ENCODE measurements at regions not wholly inside any gene's neighbourhood (a gene's known extent, or its start where the extent isn't known, plus 50 kb on each side); places are given as distances from the start of the nearest gene placed in this dataset.

GRCh38 chr1:55634516-55634915, 419.4 kb upstream of the USP24 start:
- H3K9me3 ChIP-seq (replicated peaks; ENCODE audit: control insufficient read depth, low read depth, low read length), result peaks cover 2% of the 10 kb centered on the region
- no peaks in the 10 kb centered on the region for H3K36me3 ChIP-seq (ENCODE audit: control insufficient read depth, insufficient read depth, low read length)
- H3K27me3 ChIP-seq (ENCODE audit: control insufficient read depth, insufficient read depth, low read length), result no peaks in the 10 kb centered on the region
- WGBS (ENCODE audit: insufficient coverage), result 92% methylated on average over 1 of the region's 1 CpG
- H3K4me3 ChIP-seq (ENCODE audit: low read length), result no peak overlapping the region
- no peak for DNase-seq
- no peak overlapping the region for H3K27ac ChIP-seq (ENCODE audit: low read length)
- no peaks in the 10 kb centered on the region for H3K4me1 ChIP-seq (ENCODE audit: control insufficient read depth, insufficient read depth, low read length)

GRCh38 chr1:55632906-55633305, 417.7 kb upstream of the USP24 start:
- no peaks in the 10 kb centered on the region for H3K27me3 ChIP-seq (ENCODE audit: control insufficient read depth, insufficient read depth, low read length)
- WGBS (ENCODE audit: insufficient coverage), result no CpG with 5 or more reads among the region's 2 CpGs
- DNase-seq, result no peak
- H3K4me1 ChIP-seq (ENCODE audit: control insufficient read depth, insufficient read depth, low read length), result no peaks in the 10 kb centered on the region
- H3K9me3 ChIP-seq (replicated peaks; ENCODE audit: control insufficient read depth, low read depth, low read length), result peaks cover 2% of the 10 kb centered on the region
- H3K36me3 ChIP-seq (ENCODE audit: control insufficient read depth, insufficient read depth, low read length), result no peaks in the 10 kb centered on the region
- no peak overlapping the region for H3K27ac ChIP-seq (ENCODE audit: low read length)
- H3K4me3 ChIP-seq (ENCODE audit: low read length), result no peak overlapping the region

GRCh38 chr1:55632058-55632457, 416.9 kb upstream of the USP24 start:
- Histone ChIP-seq H3K9me3 (replicated peaks; ENCODE audit: control insufficient read depth, low read depth, low read length) (peaks cover 2% of the 10 kb centered on the region), H3K4me3 (ENCODE audit: low read length) (no peak overlapping the region), H3K27ac (ENCODE audit: low read length) (no peak overlapping the region), H3K36me3 (ENCODE audit: control insufficient read depth, insufficient read depth, low read length) (no peaks in the 10 kb centered on the region), H3K4me1 (ENCODE audit: control insufficient read depth, insufficient read depth, low read length) (no peaks in the 10 kb centered on the region), H3K27me3 (ENCODE audit: control insufficient read depth, insufficient read depth, low read length) (no peaks in the 10 kb centered on the region)
- no CpG with 5 or more reads among the region's 3 CpGs for WGBS (ENCODE audit: insufficient coverage)
- no peak for DNase-seq

- WGBS (ENCODE audit: insufficient coverage), result no CpG with 5 or more reads among the region's 2 CpGs
- no peak for DNase-seq
- Histone ChIP-seq H3K36me3 (ENCODE audit: control insufficient read depth, insufficient read depth, low read length) (no peaks in the 10 kb centered on the region), H3K4me1 (ENCODE audit: control insufficient read depth, insufficient read depth, low read length) (no peaks in the 10 kb centered on the region), H3K4me3 (ENCODE audit: low read length) (no peak overlapping the region), H3K9me3 (replicated peaks; ENCODE audit: control insufficient read depth, low read depth, low read length) (peaks cover 2% of the 10 kb centered on the region), H3K27ac (ENCODE audit: low read length) (no peak overlapping the region), H3K27me3 (ENCODE audit: control insufficient read depth, insufficient read depth, low read length) (no peaks in the 10 kb centered on the region)
These were observed 416.3 kb upstream of the USP24 start for GRCh38 chr1:55631509-55631908.

GRCh38 chr1:55626326-55626725, 411.2 kb upstream of the USP24 start:
- Histone ChIP-seq H3K36me3 (ENCODE audit: control insufficient read depth, insufficient read depth, low read length) (no peaks in the 10 kb centered on the region), H3K27me3 (ENCODE audit: control insufficient read depth, insufficient read depth, low read length) (no peaks in the 10 kb centered on the region), H3K4me3 (ENCODE audit: low read length) (no peak overlapping the region), H3K4me1 (ENCODE audit: control insufficient read depth, insufficient read depth, low read length) (no peaks in the 10 kb centered on the region), H3K27ac (ENCODE audit: low read length) (no peak overlapping the region), H3K9me3 (replicated peaks; ENCODE audit: control insufficient read depth, low read depth, low read length) (peaks cover 11% of the 10 kb centered on the region)
- no CpG with 5 or more reads among the region's 1 CpG for WGBS (ENCODE audit: insufficient coverage)
- DNase-seq, result no peak

DNA sequence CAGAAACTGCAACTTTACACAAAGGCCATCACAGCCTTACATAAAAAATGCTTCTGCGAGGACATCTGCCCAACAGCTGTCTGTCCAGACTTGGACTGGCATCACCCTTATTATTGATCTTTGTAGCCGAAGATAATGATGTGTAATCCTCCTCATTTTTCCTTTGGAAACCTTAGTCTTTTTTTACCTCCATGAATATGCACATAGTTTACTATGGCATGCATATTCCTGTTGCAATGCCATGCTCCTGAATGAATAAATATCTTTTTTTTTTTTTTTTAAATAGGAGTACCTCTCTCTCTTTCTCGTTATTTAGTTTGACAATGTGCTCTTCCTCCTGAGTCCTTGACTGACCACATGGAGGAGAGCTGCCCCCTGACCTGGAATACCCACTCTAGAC, 409.6 kb upstream of the USP24 start:
- no peaks in the 10 kb centered on the region for H3K4me1 ChIP-seq (ENCODE audit: control insufficient read depth, insufficient read depth, low read length)
- no peaks in the 10 kb centered on the region for H3K27me3 ChIP-seq (ENCODE audit: control insufficient read depth, insufficient read depth, low read length)
- no peak for DNase-seq
- no peaks in the 10 kb centered on the region for H3K36me3 ChIP-seq (ENCODE audit: control insufficient read depth, insufficient read depth, low read length)
- H3K9me3 ChIP-seq (replicated peaks; ENCODE audit: control insufficient read depth, low read depth, low read length), result peaks cover 10% of the 10 kb centered on the region
- no peak overlapping the region for H3K27ac ChIP-seq (ENCODE audit: low read length)
- H3K4me3 ChIP-seq (ENCODE audit: low read length), result no peak overlapping the region
- WGBS (ENCODE audit: insufficient coverage), result 100% methylated on average over 1 of the region's 3 CpGs

DNA sequence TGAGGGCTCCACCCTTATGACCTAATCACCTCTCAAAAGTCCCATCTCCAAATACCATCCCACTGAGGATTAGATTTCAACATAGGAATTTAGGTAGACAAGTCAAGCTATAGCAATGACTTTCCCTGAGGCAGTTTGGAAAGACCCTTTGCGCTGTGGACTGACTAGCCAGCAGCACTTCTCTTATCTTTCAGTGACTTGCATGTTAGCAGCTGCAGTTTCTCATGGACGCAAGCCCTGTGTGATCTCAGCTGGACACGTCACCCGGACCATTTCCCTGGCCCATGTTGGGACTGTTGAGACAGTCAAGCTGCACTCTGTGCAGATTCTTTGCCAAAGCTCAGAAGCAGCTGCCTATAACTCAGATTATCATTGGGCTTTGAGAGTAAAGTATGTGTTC, 408.1 kb upstream of the USP24 start:
- H3K9me3 ChIP-seq (replicated peaks; ENCODE audit: control insufficient read depth, low read depth, low read length), result peaks cover 9% of the 10 kb centered on the region
- peak; percentile 90 for DNase-seq
- WGBS (ENCODE audit: insufficient coverage), result 49% methylated on average over 4 of the region's 4 CpGs
- no peak overlapping the region for H3K4me3 ChIP-seq (ENCODE audit: low read length)
- H3K4me1 ChIP-seq (ENCODE audit: control insufficient read depth, insufficient read depth, low read length), result no peaks in the 10 kb centered on the region
- no peaks in the 10 kb centered on the region for H3K27me3 ChIP-seq (ENCODE audit: control insufficient read depth, insufficient read depth, low read length)
- no peak overlapping the region for H3K27ac ChIP-seq (ENCODE audit: low read length)
- H3K36me3 ChIP-seq (ENCODE audit: control insufficient read depth, insufficient read depth, low read length), result no peaks in the 10 kb centered on the region

- no peaks in the 10 kb centered on the region for H3K27me3 ChIP-seq (ENCODE audit: control insufficient read depth, insufficient read depth, low read length)
- no CpG with 5 or more reads among the region's 1 CpG for WGBS (ENCODE audit: insufficient coverage)
- no peak overlapping the region for H3K4me3 ChIP-seq (ENCODE audit: low read length)
- no peak overlapping the region for H3K27ac ChIP-seq (ENCODE audit: low read length)
- no peaks in the 10 kb centered on the region for H3K36me3 ChIP-seq (ENCODE audit: control insufficient read depth, insufficient read depth, low read length)
- peaks cover 9% of the 10 kb centered on the region for H3K9me3 ChIP-seq (replicated peaks; ENCODE audit: control insufficient read depth, low read depth, low read length)
- DNase-seq, result no peak
- no peaks in the 10 kb centered on the region for H3K4me1 ChIP-seq (ENCODE audit: control insufficient read depth, insufficient read depth, low read length)
These were observed 406.9 kb upstream of the USP24 start for GRCh38 chr1:55622074-55622473.

DNA sequence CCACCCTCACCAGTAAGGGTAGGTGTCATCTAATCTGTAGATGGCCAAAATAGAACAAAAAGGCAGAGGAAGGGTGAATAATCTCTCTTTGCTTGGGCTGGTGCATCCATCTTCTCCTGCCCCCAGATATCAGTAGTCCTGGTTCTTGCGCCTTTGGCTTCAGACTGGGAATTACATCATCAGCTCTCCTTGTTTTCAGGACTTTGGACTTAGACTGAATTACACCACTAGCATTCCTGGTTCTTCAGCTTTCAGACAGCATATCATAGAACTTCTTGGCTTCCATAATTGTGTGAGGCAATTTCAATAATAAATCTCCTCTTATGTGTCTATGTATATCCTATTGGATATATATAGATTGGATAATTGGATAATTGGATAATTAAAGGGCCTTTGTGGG, 403.0 kb upstream of the USP24 start:
- 83% methylated on average over 1 of the region's 1 CpG for WGBS (ENCODE audit: insufficient coverage)
- H3K27me3 ChIP-seq (ENCODE audit: control insufficient read depth, insufficient read depth, low read length), result no peaks in the 10 kb centered on the region
- no peaks in the 10 kb centered on the region for H3K36me3 ChIP-seq (ENCODE audit: control insufficient read depth, insufficient read depth, low read length)
- no peak overlapping the region for H3K4me3 ChIP-seq (ENCODE audit: low read length)
- peak overlapping the region; percentile 1 for H3K27ac ChIP-seq (ENCODE audit: low read length)
- H3K9me3 ChIP-seq (replicated peaks; ENCODE audit: control insufficient read depth, low read depth, low read length), result peaks cover 8% of the 10 kb centered on the region
- H3K4me1 ChIP-seq (ENCODE audit: control insufficient read depth, insufficient read depth, low read length), result no peaks in the 10 kb centered on the region
- no peak for DNase-seq

DNA sequence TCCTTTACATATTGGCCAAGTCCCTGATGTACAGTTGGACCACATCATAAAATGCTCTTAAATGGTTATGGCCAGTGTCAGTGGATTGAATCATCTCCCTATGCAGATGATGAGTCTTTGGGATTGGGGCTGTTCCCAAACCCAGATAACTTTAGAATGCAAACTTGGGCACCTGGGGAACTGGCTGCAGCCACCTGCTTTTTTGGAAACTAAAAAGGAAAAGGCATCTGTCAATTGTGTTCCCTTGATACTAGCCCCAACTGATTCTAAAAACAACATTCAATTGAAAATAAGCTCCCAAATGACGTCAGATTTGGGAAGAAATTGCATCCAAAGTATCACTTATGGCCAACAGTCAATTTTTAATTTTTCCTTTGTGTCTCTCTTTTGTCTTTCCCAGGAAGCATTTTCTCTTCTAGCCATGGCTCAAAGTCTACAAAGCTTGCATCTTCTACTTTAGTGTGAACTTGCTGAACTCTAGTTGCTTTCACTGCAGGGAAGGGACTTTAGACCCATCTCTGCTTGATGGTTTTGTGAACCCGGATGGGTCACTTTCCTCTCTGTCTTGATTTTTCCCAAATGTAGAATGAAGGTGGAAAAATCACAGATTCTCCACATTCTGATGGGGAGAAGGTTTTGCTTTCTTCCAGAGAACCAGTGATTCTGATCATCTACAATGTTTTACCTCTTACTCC, 402.3 kb upstream of the USP24 start:
- peak overlapping the region; percentile 50 for H3K27ac ChIP-seq (ENCODE audit: low read length)
- no peak overlapping the region for H3K4me3 ChIP-seq (ENCODE audit: low read length)
- H3K9me3 ChIP-seq (replicated peaks; ENCODE audit: control insufficient read depth, low read depth, low read length), result peaks cover 2% of the 10 kb centered on the region
- no peaks in the 10 kb centered on the region for H3K4me1 ChIP-seq (ENCODE audit: control insufficient read depth, insufficient read depth, low read length)
- WGBS (ENCODE audit: insufficient coverage), result 50% methylated on average over 1 of the region's 2 CpGs
- H3K36me3 ChIP-seq (ENCODE audit: control insufficient read depth, insufficient read depth, low read length), result no peaks in the 10 kb centered on the region
- H3K27me3 ChIP-seq (ENCODE audit: control insufficient read depth, insufficient read depth, low read length), result no peaks in the 10 kb centered on the region
- peak; percentile 96 for DNase-seq

DNA sequence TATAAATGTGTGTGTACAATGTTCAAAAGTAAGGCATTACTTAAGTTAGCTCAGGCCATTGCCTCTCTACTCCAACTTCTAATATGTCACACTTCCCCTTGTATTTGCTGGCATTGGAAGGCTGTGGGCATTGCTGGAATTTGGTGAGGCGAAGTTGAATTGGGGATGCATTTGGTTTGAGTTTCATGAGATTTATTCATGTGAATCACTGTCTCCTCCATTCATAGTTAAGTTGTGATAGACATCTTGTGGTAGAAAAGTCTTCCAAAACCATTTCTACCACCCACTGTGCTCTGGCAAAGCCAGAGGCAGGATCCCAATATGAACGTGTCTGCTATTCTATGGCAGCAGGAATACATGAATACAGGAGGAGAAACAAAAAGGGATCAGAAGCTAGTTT, 397.8 kb upstream of the USP24 start:
- no peak overlapping the region for H3K4me3 ChIP-seq (ENCODE audit: low read length)
- H3K27me3 ChIP-seq (ENCODE audit: control insufficient read depth, insufficient read depth, low read length), result no peaks in the 10 kb centered on the region
- H3K27ac ChIP-seq (ENCODE audit: low read length), result no peak overlapping the region
- DNase-seq, result no peak
- no peaks in the 10 kb centered on the region for H3K4me1 ChIP-seq (ENCODE audit: control insufficient read depth, insufficient read depth, low read length)
- H3K9me3 ChIP-seq (replicated peaks; ENCODE audit: control insufficient read depth, low read depth, low read length), result peaks cover 4% of the 10 kb centered on the region
- WGBS (ENCODE audit: insufficient coverage), result no CpG with 5 or more reads among the region's 2 CpGs
- no peaks in the 10 kb centered on the region for H3K36me3 ChIP-seq (ENCODE audit: control insufficient read depth, insufficient read depth, low read length)
